IPS-18a (cell line): ENCODE measurements at regions not wholly inside any gene's neighbourhood (a gene's known extent, or its start where the extent isn't known, plus 50 kb on each side); places are given as distances from the start of the nearest gene placed in this dataset.
"Not testable (repeated sequence)": the region's sequence is repeated elsewhere in the genome, so short reads cannot be mapped to it uniquely, and the experiment has no call there.

Experiments
- H3K27ac ChIP-seq: one replicate; pipeline ENCODE4 v1.5.1; 2013; ENCODE audit warnings: low read length
- H3K27me3 ChIP-seq: one replicate; pipeline ENCODE4 v1.6.1; 2013; ENCODE audit warnings: mild to moderate bottlenecking, low read length; ENCODE audit not compliant: control insufficient read depth, insufficient read depth
- H3K36me3 ChIP-seq: one replicate; pipeline ENCODE4 v1.6.1; 2013; ENCODE audit warnings: low read depth, low read length; ENCODE audit not compliant: control insufficient read depth
- H3K4me1 ChIP-seq: one replicate; pipeline ENCODE4 v1.6.1; 2013; ENCODE audit warnings: low read depth, low read length; ENCODE audit not compliant: control insufficient read depth
- H3K4me3 ChIP-seq: one replicate; pipeline ENCODE4 v1.5.1; 2013; ENCODE audit warnings: low read length
- H3K9ac ChIP-seq: one replicate; pipeline ENCODE4 v1.6.1; 2013; ENCODE audit warnings: mild to moderate bottlenecking, low read length, moderate library complexity
- H3K9me3 ChIP-seq: one replicate; pipeline ENCODE4 v1.6.1; 2013; ENCODE audit warnings: low read depth, low read length; ENCODE audit not compliant: control insufficient read depth

- Histone ChIP-seq H3K27ac (no peak overlapping the region), H3K9me3 (no peaks in the 10 kb centered on the region), H3K4me1 (no peaks in the 10 kb centered on the region), H3K9ac (no peak overlapping the region), H3K27me3 (no peaks in the 10 kb centered on the region), H3K36me3 (no peaks in the 10 kb centered on the region), H3K4me3 (no peak overlapping the region)
Measured at GRCh38 chr2:240238786-240239185, 98.3 kb upstream of the OTOS start.

GRCh38 chr2:240239325-240239724 is 98.9 kb upstream of the OTOS start:
- Histone ChIP-seq H3K4me1 (no peaks in the 10 kb centered on the region), H3K27me3 (no peaks in the 10 kb centered on the region), H3K9ac (no peak overlapping the region), H3K36me3 (no peaks in the 10 kb centered on the region), H3K9me3 (no peaks in the 10 kb centered on the region), H3K27ac (no peak overlapping the region), H3K4me3 (no peak overlapping the region)

GRCh38 chr2:240240017-240240734 is 99.7 kb upstream of the OTOS start:
- H3K27me3 ChIP-seq = no peaks in the 10 kb centered on the region
- H3K36me3 ChIP-seq = no peaks in the 10 kb centered on the region
- no peaks in the 10 kb centered on the region for H3K9me3 ChIP-seq
- no peak overlapping the region for H3K27ac ChIP-seq
- H3K4me3 ChIP-seq = no peak overlapping the region
- no peak overlapping the region for H3K9ac ChIP-seq
- no peaks in the 10 kb centered on the region for H3K4me1 ChIP-seq

GRCh38 chr2:240240781-240241180 is 100.3 kb upstream of the OTOS start:
- no peaks in the 10 kb centered on the region for H3K4me1 ChIP-seq
- no peaks in the 10 kb centered on the region for H3K36me3 ChIP-seq
- H3K27ac ChIP-seq = no peak overlapping the region
- no peak overlapping the region for H3K4me3 ChIP-seq
- no peaks in the 10 kb centered on the region for H3K9me3 ChIP-seq
- no peak overlapping the region for H3K9ac ChIP-seq
- H3K27me3 ChIP-seq = no peaks in the 10 kb centered on the region

- no peak overlapping the region for H3K9ac ChIP-seq
- no peaks in the 10 kb centered on the region for H3K9me3 ChIP-seq
- H3K4me1 ChIP-seq = no peaks in the 10 kb centered on the region
- H3K4me3 ChIP-seq = no peak overlapping the region
- no peaks in the 10 kb centered on the region for H3K27me3 ChIP-seq
- no peaks in the 10 kb centered on the region for H3K36me3 ChIP-seq
- H3K27ac ChIP-seq = no peak overlapping the region
Measured at GRCh38 chr2:240241572-240241971, 101.1 kb upstream of the OTOS start.

- H3K9me3 ChIP-seq, H3K4me1 ChIP-seq, H3K9ac ChIP-seq, H3K36me3 ChIP-seq, H3K27ac ChIP-seq, H3K4me3 ChIP-seq, H3K27me3 ChIP-seq: not testable (repeated sequence)
Measured at GRCh38 chr2:240243049-240243448, 102.6 kb upstream of the OTOS start.

GRCh38 chr2:240244543-240244942 is 104.1 kb upstream of the OTOS start:
- H3K9me3 ChIP-seq = no peaks in the 10 kb centered on the region
- no peak overlapping the region for H3K27ac ChIP-seq
- no peak overlapping the region for H3K9ac ChIP-seq
- H3K4me3 ChIP-seq = no peak overlapping the region
- no peaks in the 10 kb centered on the region for H3K27me3 ChIP-seq
- H3K4me1 ChIP-seq = no peaks in the 10 kb centered on the region
- no peaks in the 10 kb centered on the region for H3K36me3 ChIP-seq

- Histone ChIP-seq H3K4me3 (no peak overlapping the region), H3K9me3 (no peaks in the 10 kb centered on the region), H3K9ac (no peak overlapping the region), H3K4me1 (no peaks in the 10 kb centered on the region), H3K27me3 (no peaks in the 10 kb centered on the region), H3K36me3 (no peaks in the 10 kb centered on the region), H3K27ac (no peak overlapping the region)
Measured at GRCh38 chr2:240245184-240245583, 104.7 kb upstream of the OTOS start.

- no peaks in the 10 kb centered on the region for H3K36me3 ChIP-seq
- no peaks in the 10 kb centered on the region for H3K9me3 ChIP-seq
- H3K4me1 ChIP-seq = no peaks in the 10 kb centered on the region
- H3K27ac ChIP-seq = no peak overlapping the region
- no peak overlapping the region for H3K9ac ChIP-seq
- H3K4me3 ChIP-seq = no peak overlapping the region
- no peaks in the 10 kb centered on the region for H3K27me3 ChIP-seq
Measured at GRCh38 chr2:240245706-240246105, 105.2 kb upstream of the OTOS start.

- Histone ChIP-seq H3K27ac (no peak overlapping the region), H3K9ac (no peak overlapping the region), H3K36me3 (no peaks in the 10 kb centered on the region), H3K9me3 (no peaks in the 10 kb centered on the region), H3K4me3 (no peak overlapping the region), H3K27me3 (no peaks in the 10 kb centered on the region), H3K4me1 (no peaks in the 10 kb centered on the region)
Measured at GRCh38 chr2:240246173-240246820, 105.8 kb upstream of the OTOS start.

GRCh38 chr2:240247241-240247867 is 106.9 kb upstream of the OTOS start:
- no peak overlapping the region for H3K27ac ChIP-seq
- no peaks in the 10 kb centered on the region for H3K9me3 ChIP-seq
- H3K36me3 ChIP-seq = no peaks in the 10 kb centered on the region
- H3K4me1 ChIP-seq = no peaks in the 10 kb centered on the region
- H3K4me3 ChIP-seq = no peak overlapping the region
- H3K9ac ChIP-seq = no peak overlapping the region
- H3K27me3 ChIP-seq = no peaks in the 10 kb centered on the region
